Upper lobe of left lung (tissue), 4 donors: ENCODE measurements at regions not wholly inside any gene's neighbourhood (a gene's known extent, or its start where the extent isn't known, plus 50 kb on each side); places are given as distances from the start of the nearest gene placed in this dataset.

ENCODE experiments used
- CTCF ChIP-seq, 6 experiments: fragments of 450-650 bp in 4 of 6; fragments of 200-600 bp in 2 of 6; sonication (generic) in 2 of 6; IDR thresholded peaks; one replicate each; pipeline ENCODE4 v1.5.1; 2016 to 2019; ENCODE audit warnings: antibody characterized with exemption in 6 of 6
- EP300 ChIP-seq, 4 donors: sonication (generic); formaldehyde crosslinking; IDR thresholded peaks; one replicate each; pipeline ENCODE4 v1.5.1; 2017; ENCODE audit warnings: antibody characterized with exemption in 4 of 4, control low read depth in 2 of 4
- POLR2A ChIP-seq, 4 donors: fragments of 450-650 bp; IDR thresholded peaks; one replicate each; pipeline ENCODE4 v1.5.1; 2016 to 2017; ENCODE audit warnings: antibody characterized with exemption in 4 of 4, mild to moderate bottlenecking in 2 of 4
- POLR2AphosphoS5 ChIP-seq, 2 donors: sonication (generic); formaldehyde crosslinking; IDR thresholded peaks; one replicate each; pipeline ENCODE4 v1.5.1; 2017; ENCODE audit warnings: antibody characterized with exemption in 2 of 2

GRCh38 chr5:125719681-125720347 lies 703.4 kb upstream of the GRAMD2B start:
- peak in 1 of 4 donors; percentile 24 for TF ChIP-seq EP300 (IDR thresholded peaks at IDR 0.05)
- no peak for TF ChIP-seq CTCF (IDR thresholded peaks at IDR 0.05)
- no peak for TF ChIP-seq POLR2A (IDR thresholded peaks at IDR 0.05)
- TF ChIP-seq POLR2AphosphoS5 (IDR thresholded peaks at IDR 0.05) = no peak
